CD4-positive, alpha-beta T cell (primary cell): ENCODE measurements at regions not wholly inside any gene's neighbourhood (a gene's known extent, or its start where the extent isn't known, plus 50 kb on each side); places are given as distances from the start of the nearest gene placed in this dataset.
A peak's percentile ranks its signal among the peaks of the same experiment; 100 is the strongest.

Experiments used
- ATAC-seq: fragments of 200-7000 bp; cut with Tn5 transposase; one replicate; pipeline ENCODE4 v1.10.0; 2022; ENCODE audit warnings: mild to moderate bottlenecking; ENCODE audit not compliant: poor library complexity
- CTCF ChIA-PET: fragments of 350-600 bp; sonication (Branson Sonifier 250); formaldehyde crosslinking; loops from one replicate; lab custom pipeline; 2021; ENCODE audit warnings: antibody characterized with exemption, inconsistent platforms; lab: Charles Lee
- POLR2A ChIA-PET: fragments of 350-600 bp; sonication (Branson Sonifier 250); formaldehyde crosslinking; loops from one replicate; lab custom pipeline; 2021; ENCODE audit warnings: antibody characterized with exemption, inconsistent platforms; lab: Charles Lee
- DNase-seq, 14 experiments: peaks; one replicate each; pipeline ENCODE4 v3.0.0-alpha.2; 2013 to 2020; ENCODE audit warnings: mixed read lengths in 2 of 14
- H3K27ac ChIP-seq, 2 donors: one replicate each; pipeline versions ENCODE4 v1.5.1 to v1.7.0; 2013; ENCODE audit warnings: low read length in 2 of 2, low read depth in 1 of 2, mild to moderate bottlenecking in 1 of 2
- H3K27me3 ChIP-seq, 2 experiments: 1 replicate in 1 of 2; 2 replicates in 1 of 2; pipeline versions ENCODE4 v1.6.1 to v1.7.0; 2013; ENCODE audit warnings: low read length in 2 of 2, control low read depth in 1 of 2, mild to moderate bottlenecking in 1 of 2, moderate library complexity in 1 of 2; ENCODE audit not compliant: insufficient read depth in 2 of 2, control insufficient read depth in 1 of 2
- H3K36me3 ChIP-seq: one replicate; pipeline ENCODE4 v1.6.1; 2013; ENCODE audit warnings: low read length, control low read depth; ENCODE audit not compliant: insufficient read depth
- H3K4me1 ChIP-seq: one replicate; pipeline ENCODE4 v1.6.1; 2013; ENCODE audit warnings: low read length, control low read depth; ENCODE audit not compliant: insufficient read depth
- H3K4me3 ChIP-seq: one replicate; pipeline ENCODE4 v1.5.1; 2013; ENCODE audit warnings: mild to moderate bottlenecking, low read length, moderate library complexity
- H3K9me3 ChIP-seq, 2 experiments: 1 replicate in 1 of 2; 2 replicates in 1 of 2; pipeline versions ENCODE4 v1.6.1 to v1.7.0; 2013; ENCODE audit warnings: low read length in 2 of 2, mild to moderate bottlenecking in 2 of 2, control low read depth in 1 of 2, moderate library complexity in 1 of 2; ENCODE audit not compliant: control insufficient read depth in 1 of 2, insufficient read depth in 1 of 2
- H3K27ac Mint-ChIP-seq: one replicate; pipeline ENCODE4 v1.8.0; 2020; ENCODE audit warnings: mixed read lengths
- H3K27me3 Mint-ChIP-seq: one replicate; pipeline ENCODE4 v1.8.0; 2021; ENCODE audit warnings: mixed read lengths
- H3K36me3 Mint-ChIP-seq: one replicate; pipeline ENCODE4 v1.8.0; 2021; ENCODE audit warnings: low read depth, mixed read lengths
- H3K4me1 Mint-ChIP-seq: one replicate; pipeline ENCODE4 v1.8.0; 2021; ENCODE audit warnings: low read depth, mixed read lengths
- H3K4me3 Mint-ChIP-seq: one replicate; pipeline ENCODE4 v1.8.0; 2020; ENCODE audit warnings: mild to moderate bottlenecking, mixed read lengths
- H3K9me3 Mint-ChIP-seq: one replicate; pipeline ENCODE4 v1.8.0; 2020; ENCODE audit warnings: mixed read lengths
- intact Hi-C, 2 experiments: fragments of 100-400 bp; cut with DNase I in 1 of 2; cut with micrococcal nuclease in 1 of 2; formaldehyde crosslinking; loops; one replicate each; pipeline versions ENCODE4 v1.15.1 to v1.9.0; 2023 to 2025; cut with DNase I, micrococcal nuclease
- TF ChIP-seq, protein P1 (sequence below): fragments of 200-600 bp; IDR thresholded peaks from one replicate; pipeline ENCODE4 v1.8.0; 2022; ENCODE audit warnings: antibody characterized with exemption, mild to moderate bottlenecking

DNA sequence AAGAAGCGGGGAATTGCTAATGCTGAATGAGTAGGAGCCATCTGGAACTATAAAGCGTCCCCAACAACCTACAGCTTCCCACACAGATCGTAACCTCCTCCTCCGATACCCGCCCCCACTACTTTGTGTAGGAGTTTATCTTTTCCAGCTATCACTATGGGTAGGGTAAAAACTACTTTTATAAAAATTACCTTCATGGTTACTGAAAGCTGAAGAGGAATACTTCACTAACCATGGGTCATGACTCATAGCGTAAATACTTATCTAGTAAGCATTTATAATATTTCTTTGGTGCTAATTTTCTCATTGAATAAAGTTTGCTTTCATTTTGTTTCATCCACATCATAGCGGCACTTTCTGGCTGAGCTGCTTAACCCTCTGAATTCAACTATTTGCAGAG is 79.4 kb upstream of the TNIP3 start:
- Histone ChIP-seq H3K4me1 (no peaks in the 10 kb centered on the region), H3K36me3 (no peaks in the 10 kb centered on the region), H3K27ac (no peak overlapping the region), H3K9me3 (peaks cover 0 to 2% of the 10 kb centered on the region in 2 experiments), H3K27me3 (no peaks in the 10 kb centered on the region), H3K4me3 (peak overlapping the region; percentile 49)
- no peaks in the 10 kb centered on the region for H3K36me3 Mint-ChIP-seq
- ChIA-PET POLR2A (interaction anchor here (0.7 to 0.9 kb wide), 3 partner anchors 13 to 104 kb away, joined by 3 to 5 read pairs (median 3); no protein-coding TSS in a partner anchor), CTCF (interaction anchor here (0.9 kb wide), 1 partner anchor 51 kb away, joined by 5 read pairs; no protein-coding TSS in a partner anchor)
- DNase-seq: peak in 1 of 14 experiments; percentile 24
- ATAC-seq: peak; percentile 52
- peak overlapping the region; percentile 85 for H3K4me3 Mint-ChIP-seq
- intact Hi-C loops: no loop called here
- no peaks in the 10 kb centered on the region for H3K27me3 Mint-ChIP-seq
- TF ChIP-seq, protein P1, sequence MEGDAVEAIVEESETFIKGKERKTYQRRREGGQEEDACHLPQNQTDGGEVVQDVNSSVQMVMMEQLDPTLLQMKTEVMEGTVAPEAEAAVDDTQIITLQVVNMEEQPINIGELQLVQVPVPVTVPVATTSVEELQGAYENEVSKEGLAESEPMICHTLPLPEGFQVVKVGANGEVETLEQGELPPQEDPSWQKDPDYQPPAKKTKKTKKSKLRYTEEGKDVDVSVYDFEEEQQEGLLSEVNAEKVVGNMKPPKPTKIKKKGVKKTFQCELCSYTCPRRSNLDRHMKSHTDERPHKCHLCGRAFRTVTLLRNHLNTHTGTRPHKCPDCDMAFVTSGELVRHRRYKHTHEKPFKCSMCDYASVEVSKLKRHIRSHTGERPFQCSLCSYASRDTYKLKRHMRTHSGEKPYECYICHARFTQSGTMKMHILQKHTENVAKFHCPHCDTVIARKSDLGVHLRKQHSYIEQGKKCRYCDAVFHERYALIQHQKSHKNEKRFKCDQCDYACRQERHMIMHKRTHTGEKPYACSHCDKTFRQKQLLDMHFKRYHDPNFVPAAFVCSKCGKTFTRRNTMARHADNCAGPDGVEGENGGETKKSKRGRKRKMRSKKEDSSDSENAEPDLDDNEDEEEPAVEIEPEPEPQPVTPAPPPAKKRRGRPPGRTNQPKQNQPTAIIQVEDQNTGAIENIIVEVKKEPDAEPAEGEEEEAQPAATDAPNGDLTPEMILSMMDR: no peak
- no peaks in the 10 kb centered on the region for H3K9me3 Mint-ChIP-seq
- H3K4me1 Mint-ChIP-seq: peaks cover 26% of the 10 kb centered on the region
- H3K27ac Mint-ChIP-seq: peak overlapping the region; percentile 4

DNA sequence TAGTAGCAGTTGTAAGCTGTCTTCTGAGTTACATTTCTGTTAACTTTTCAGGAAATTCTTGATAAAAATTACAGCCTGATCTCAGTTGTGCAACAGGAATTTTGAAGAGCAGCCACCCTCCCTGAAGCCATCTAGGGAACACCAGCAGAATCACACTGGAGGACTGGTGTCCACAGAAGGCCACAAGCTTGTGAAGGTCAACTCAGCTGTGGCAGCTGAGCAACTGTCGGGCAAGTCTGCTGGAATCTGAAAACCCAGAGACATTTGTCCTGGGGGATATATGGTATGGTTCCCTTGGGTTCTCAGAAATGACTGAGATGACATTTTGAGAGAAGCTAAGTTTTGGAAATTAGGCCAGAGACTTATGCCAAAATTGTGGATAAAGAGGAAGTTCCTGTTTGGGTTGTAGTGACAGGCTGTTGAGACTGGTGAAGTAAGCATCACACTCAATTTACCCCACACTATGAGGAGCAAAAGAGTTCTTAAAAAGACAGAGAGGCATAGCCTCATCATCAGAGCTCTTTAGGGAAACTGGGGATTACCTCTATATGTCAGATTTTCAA is 78.1 kb upstream of the TNIP3 start:
- Mint-ChIP-seq H3K4me3 (no peak overlapping the region), H3K9me3 (no peaks in the 10 kb centered on the region), H3K36me3 (no peaks in the 10 kb centered on the region), H3K27ac (no peak overlapping the region), H3K4me1 (peaks cover 26% of the 10 kb centered on the region), H3K27me3 (no peaks in the 10 kb centered on the region)
- H3K9me3 ChIP-seq: peaks cover 0 to 5% of the 10 kb centered on the region in 2 experiments
- CTCF ChIA-PET: interaction anchor here (1.0 kb wide), 1 partner anchor 50 kb away, joined by 3 read pairs; no protein-coding TSS in a partner anchor
- H3K4me3 ChIP-seq: no peak overlapping the region
- DNase-seq: no peak
- no peak overlapping the region for H3K27ac ChIP-seq
- POLR2A ChIA-PET: interaction anchor here (0.8 to 0.9 kb wide), 2 partner anchors 14 to 41 kb away, joined by 3 read pairs; no protein-coding TSS in a partner anchor
- intact Hi-C loops: no loop called here
- H3K36me3 ChIP-seq: no peaks in the 10 kb centered on the region
- TF ChIP-seq, protein P1: no peak
- H3K27me3 ChIP-seq: no peaks in the 10 kb centered on the region
- no peaks in the 10 kb centered on the region for H3K4me1 ChIP-seq
- no peak for ATAC-seq

DNA sequence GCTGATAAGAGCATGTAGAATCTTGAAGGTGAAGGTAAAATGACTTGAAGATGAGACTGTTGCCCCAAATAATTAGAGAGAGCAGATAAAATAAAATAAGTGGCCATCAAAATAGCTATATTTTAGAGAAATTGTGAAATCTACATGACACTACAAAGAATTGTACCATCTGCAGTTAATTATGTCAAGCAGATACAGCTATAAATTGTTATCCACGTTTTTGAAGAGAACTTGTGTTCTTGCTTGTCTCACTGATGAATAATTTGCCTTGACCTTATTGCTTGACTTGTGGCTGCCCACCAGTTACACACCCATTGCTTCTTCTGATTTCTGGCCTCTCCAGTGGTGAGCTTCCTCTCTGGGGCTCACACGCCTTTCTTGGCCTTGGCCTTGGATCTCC is 75.8 kb upstream of the TNIP3 start:
- Mint-ChIP-seq H3K9me3 (no peaks in the 10 kb centered on the region), H3K36me3 (no peaks in the 10 kb centered on the region), H3K4me1 (peaks cover 26% of the 10 kb centered on the region), H3K27ac (no peak overlapping the region), H3K4me3 (no peak overlapping the region), H3K27me3 (no peaks in the 10 kb centered on the region)
- intact Hi-C loops: no loop called here
- POLR2A ChIA-PET: no interaction called here
- Histone ChIP-seq H3K4me3 (no peak overlapping the region), H3K36me3 (no peaks in the 10 kb centered on the region), H3K4me1 (no peaks in the 10 kb centered on the region), H3K27me3 (no peaks in the 10 kb centered on the region), H3K27ac (no peak overlapping the region), H3K9me3 (peaks cover 0 to 5% of the 10 kb centered on the region in 2 experiments)
- no peak for DNase-seq
- CTCF ChIA-PET: interaction anchor here (1.2 kb wide), 1 partner anchor 12 kb away, joined by 3 read pairs; no protein-coding TSS in a partner anchor
- no peak for ATAC-seq
- TF ChIP-seq, protein P1: no peak
